ENCODE measurements at regions not wholly inside any gene's neighbourhood (a gene's known extent, or its start where the extent isn't known, plus 50 kb on each side); places are given as distances from the start of the nearest gene placed in this dataset.

DNA sequence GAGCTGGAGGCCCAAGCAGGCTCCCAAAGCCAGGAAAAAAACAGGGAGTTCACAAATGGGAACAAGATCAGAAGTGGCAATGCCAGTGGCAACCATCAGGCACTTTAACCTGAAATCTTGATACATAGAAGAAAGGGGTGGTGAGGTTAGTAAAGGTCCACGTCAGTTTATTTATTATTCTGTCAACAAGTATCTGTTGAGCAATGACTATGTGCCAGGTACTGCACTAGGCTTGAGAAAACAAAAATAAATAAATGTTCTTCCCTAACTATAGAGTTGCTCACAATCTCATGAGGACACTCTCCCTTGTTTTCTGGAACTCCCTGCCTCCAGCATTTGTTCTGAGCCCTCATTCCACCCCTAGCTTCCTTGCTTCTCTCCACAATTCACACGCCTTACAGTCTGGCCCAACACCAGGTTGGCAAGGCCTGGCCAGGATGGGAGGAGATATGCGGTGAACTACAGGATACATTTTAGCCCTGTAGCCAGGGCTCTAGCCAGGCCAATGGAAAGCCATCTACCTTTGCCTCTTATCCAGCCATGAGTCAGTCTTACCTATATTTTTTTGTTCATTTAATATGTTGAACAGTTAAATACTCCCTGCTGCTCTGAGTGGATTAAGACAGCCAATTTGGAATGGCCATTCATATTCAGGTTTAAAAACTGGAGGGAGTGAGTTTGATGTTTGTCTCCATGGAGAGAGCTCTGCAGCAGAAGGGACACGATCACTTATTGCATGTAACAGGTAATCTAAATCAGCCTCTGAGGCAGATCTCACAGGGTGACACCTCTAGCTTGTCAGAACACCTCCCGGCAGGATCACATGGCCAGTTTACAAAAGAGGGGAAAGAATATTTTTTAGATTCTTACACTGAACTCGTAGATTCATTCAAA is 161.9 kb upstream of the ATP11B start:
- TF ChIP-seq, protein P1, sequence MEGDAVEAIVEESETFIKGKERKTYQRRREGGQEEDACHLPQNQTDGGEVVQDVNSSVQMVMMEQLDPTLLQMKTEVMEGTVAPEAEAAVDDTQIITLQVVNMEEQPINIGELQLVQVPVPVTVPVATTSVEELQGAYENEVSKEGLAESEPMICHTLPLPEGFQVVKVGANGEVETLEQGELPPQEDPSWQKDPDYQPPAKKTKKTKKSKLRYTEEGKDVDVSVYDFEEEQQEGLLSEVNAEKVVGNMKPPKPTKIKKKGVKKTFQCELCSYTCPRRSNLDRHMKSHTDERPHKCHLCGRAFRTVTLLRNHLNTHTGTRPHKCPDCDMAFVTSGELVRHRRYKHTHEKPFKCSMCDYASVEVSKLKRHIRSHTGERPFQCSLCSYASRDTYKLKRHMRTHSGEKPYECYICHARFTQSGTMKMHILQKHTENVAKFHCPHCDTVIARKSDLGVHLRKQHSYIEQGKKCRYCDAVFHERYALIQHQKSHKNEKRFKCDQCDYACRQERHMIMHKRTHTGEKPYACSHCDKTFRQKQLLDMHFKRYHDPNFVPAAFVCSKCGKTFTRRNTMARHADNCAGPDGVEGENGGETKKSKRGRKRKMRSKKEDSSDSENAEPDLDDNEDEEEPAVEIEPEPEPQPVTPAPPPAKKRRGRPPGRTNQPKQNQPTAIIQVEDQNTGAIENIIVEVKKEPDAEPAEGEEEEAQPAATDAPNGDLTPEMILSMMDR (conservative IDR thresholded peaks at IDR 0.05): no peak
- no peak for TF ChIP-seq ZFX (IDR thresholded peaks at IDR 0.05)

Data from C4-2B (cell line).